K562 (cell line): ENCODE measurements at regions not wholly inside any gene's neighbourhood (a gene's known extent, or its start where the extent isn't known, plus 50 kb on each side); places are given as distances from the start of the nearest gene placed in this dataset.

Experiments used
- ATAC-seq: fragments of 200-7000 bp; cut with Tn5 transposase; 3 replicates; pipeline ENCODE4 v1.9.1; 2020; ENCODE audit warnings: moderate library complexity
- BruUV-seq: library from RNA; stranded (reverse); fragments of 400-500 nt; replicated peaks from 2 replicates; lab custom pipeline; 2021; lab: Mats Ljungman, UMichigan
- CTCF ChIA-PET: fragments of 300-600 bp; formaldehyde crosslinking; extraction: SDS; loops from one replicate; lab custom pipeline; 2021; ENCODE audit warnings: low intra/inter-chr PET ratio; lab: Yijun Ruan, JAX
- POLR2A ChIA-PET: fragments of 300-600, 350-650 bp; sonication (Branson Sonifier 250); formaldehyde crosslinking; extraction: SDS; loops from one replicate; lab custom pipeline; 2021; ENCODE audit warnings: antibody characterized with exemption, inconsistent platforms; lab: Yijun Ruan, JAX
- DNase-seq, 4 experiments: peaks; one replicate each; pipeline versions ENCODE4 v3.0.0 to v3.0.0-alpha.2; 2011 to 2018; ENCODE audit warnings: low spot score in 3 of 4, mixed read lengths in 3 of 4; ENCODE audit errors: extremely low read depth in 1 of 4
- FAIRE-seq: peaks from 2 replicates; lab custom pipeline; 2011; peaks lifted over from hg19 to GRCh38; lab: Jason Lieb, UNC
- H2AFZ ChIP-seq: 2 replicates; pipeline ENCODE4 v1.6.0; 2011; ENCODE audit warnings: low read depth, low read length, control low read depth, inconsistent platforms
- H3K27ac ChIP-seq: fragments of 200-600 bp; 3 replicates; pipeline ENCODE4 v1.8.0; 2011; ENCODE audit warnings: low read depth, mild to moderate bottlenecking, control low read depth, inconsistent platforms, low read length, moderate library complexity, mixed read lengths; ENCODE audit errors: extremely low read depth
- H3K27me3 ChIP-seq, 2 experiments: fragments of 300-600 bp in 1 of 2; 2 replicates in 1 of 2; 3 replicates in 1 of 2; pipeline versions ENCODE4 v1.6.0 to v1.8.0; 2011; ENCODE audit warnings: inconsistent platforms in 2 of 2, low read length in 2 of 2, mild to moderate bottlenecking in 1 of 2, mixed read lengths in 1 of 2, moderate library complexity in 1 of 2; ENCODE audit not compliant: control insufficient read depth in 2 of 2, insufficient read depth in 2 of 2
- H3K36me3 ChIP-seq: fragments of 300-600 bp; 3 replicates; pipeline ENCODE4 v1.8.0; 2011; ENCODE audit warnings: mild to moderate bottlenecking, low read length, inconsistent platforms; ENCODE audit not compliant: control insufficient read depth, insufficient read depth
- H3K4me1 ChIP-seq, 2 experiments: fragments of 200-600 bp in 1 of 2; replicated peaks in 1 of 2; 2 replicates in 1 of 2; 3 replicates in 1 of 2; pipeline versions ENCODE4 v1.5.1 to v1.8.0; 2011; ENCODE audit warnings: inconsistent platforms in 2 of 2, low read length in 2 of 2, mild to moderate bottlenecking in 1 of 2, mixed read lengths in 1 of 2, moderate library complexity in 1 of 2; ENCODE audit not compliant: control insufficient read depth in 2 of 2, insufficient read depth in 2 of 2
- H3K4me2 ChIP-seq: 2 replicates; pipeline ENCODE4 v1.6.1; 2011; ENCODE audit warnings: low read length, control low read depth, inconsistent platforms, mixed read lengths; ENCODE audit not compliant: insufficient read depth
- H3K4me3 ChIP-seq: fragments of 200-600 bp; sonication (generic), shearing (Covaris generic); 2 replicates; pipeline ENCODE4 v1.5.1; 2016; ENCODE audit warnings: control low read depth, inconsistent platforms
- H3K79me2 ChIP-seq: fragments of 200-600 bp; 3 replicates; pipeline ENCODE4 v1.8.0; 2011; ENCODE audit warnings: low read length, inconsistent platforms; ENCODE audit not compliant: control insufficient read depth, insufficient read depth
- H3K9ac ChIP-seq, 2 experiments: 2 replicates each; pipeline versions ENCODE4 v1.6.0 to v1.6.1; 2011; ENCODE audit warnings: low read depth in 2 of 2, low read length in 2 of 2, control low read depth in 1 of 2, inconsistent platforms in 1 of 2, mild to moderate bottlenecking in 1 of 2, mixed read lengths in 1 of 2; ENCODE audit not compliant: insufficient read depth in 1 of 2
- H3K9me1 ChIP-seq: one replicate; pipeline ENCODE4 v1.6.0; 2011; ENCODE audit warnings: inconsistent platforms, mild to moderate bottlenecking, low read length, moderate library complexity; ENCODE audit not compliant: control insufficient read depth, insufficient read depth
- H3K9me3 ChIP-seq: replicated peaks from 2 replicates; pipeline ENCODE4 v1.5.1; 2011; ENCODE audit warnings: low read depth, low read length, inconsistent platforms; ENCODE audit not compliant: control insufficient read depth, insufficient read depth
- H4K20me1 ChIP-seq: replicated peaks from 2 replicates; pipeline ENCODE4 v1.6.1; 2011; ENCODE audit warnings: low read length, inconsistent platforms, mixed read lengths; ENCODE audit not compliant: control insufficient read depth, insufficient read depth
- BRF1 ChIP-seq: IDR thresholded peaks from 3 replicates; pipeline ENCODE4 v1.6.1; 2011; ENCODE audit warnings: borderline replicate concordance, mild to moderate bottlenecking; ENCODE audit not compliant: insufficient read length; ENCODE audit errors: extremely low read depth
- SMAD3 ChIP-seq: fragments of 450-650 bp; formaldehyde crosslinking; conservative IDR thresholded peaks from 2 replicates; pipeline ENCODE4 v1.4.0; 2020; ENCODE audit warnings: mild to moderate bottlenecking
- ZNF584 ChIP-seq: fragments of 200-800 bp; sonication (Bioruptor generic); IDR thresholded peaks from 2 replicates; pipeline ENCODE4 v1.6.1; 2016; ENCODE audit warnings: low read depth, mild to moderate bottlenecking, missing genetic modification characterization, missing compliant biosample characterization
- WGBS: fragments of 100-300 bp; shearing (Covaris generic); methylation state at CpG from one replicate; pipeline ENCODE4 v1.1.6; 2016; ENCODE audit warnings: low coverage, mixed read lengths; ENCODE audit not compliant: insufficient coverage; ENCODE audit errors: missing lambda C conversion rate; 5-methylcytosine and 5-hydroxymethylcytosine counted together
- in situ Hi-C: fragments of 300-500 bp; cut with MboI; formaldehyde crosslinking; loops from 4 replicates; pipeline ENCODE4 v1.15.0; 2018; ENCODE audit warnings: inconsistent platforms, mixed read lengths
- intact Hi-C: fragments of 100-400 bp; cut with micrococcal nuclease; formaldehyde crosslinking; loops from 2 replicates; pipeline ENCODE4 v1.14.2; 2022
- TF ChIP-seq, protein P1 (sequence below): fragments of 250-450 bp; sonication (Bioruptor Pico); IDR thresholded peaks from 2 replicates; pipeline ENCODE4 v1.5.0; 2021; ENCODE audit warnings: mild to moderate bottlenecking, borderline replicate concordance

DNA sequence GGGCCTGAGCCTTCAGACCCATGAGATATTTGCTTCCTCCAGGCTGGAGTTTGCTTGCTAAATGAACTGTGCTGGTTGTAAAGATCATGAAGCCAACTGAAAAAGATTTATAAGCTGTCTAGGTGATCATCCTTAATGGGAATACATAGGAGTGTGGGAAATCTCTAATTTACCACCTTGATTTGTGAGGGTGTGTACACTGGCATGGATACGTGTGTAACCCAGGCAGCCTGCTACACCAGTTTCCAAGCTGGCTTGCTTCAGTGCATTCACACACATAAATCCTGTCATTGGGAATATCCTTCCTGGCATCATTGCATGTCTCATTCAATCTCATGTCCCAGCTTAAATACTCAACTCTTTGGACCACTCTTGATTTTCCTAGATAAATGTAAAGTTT lies 57.6 kb upstream of the GNG12 start:
- H3K9me3 ChIP-seq = no peaks in the 10 kb centered on the region
- no peak overlapping the region for H3K9ac ChIP-seq
- H3K36me3 ChIP-seq = no peaks in the 10 kb centered on the region
- H3K79me2 ChIP-seq = no peaks in the 10 kb centered on the region
- no peak overlapping the region for H3K4me3 ChIP-seq
- H4K20me1 ChIP-seq = no peaks in the 10 kb centered on the region
- POLR2A ChIA-PET = no interaction called here
- FAIRE-seq (no peak), DNase-seq (no peak), ATAC-seq (no peak)
- intact Hi-C loops (no loop called here), in situ Hi-C loops (no loop called here)
- no peak overlapping the region for H3K27ac ChIP-seq
- H3K4me1 ChIP-seq = peaks cover 0 to 24% of the 10 kb centered on the region in 2 experiments; a peak in 3 of 5 replicates
- no peaks in the 10 kb centered on the region for H3K9me1 ChIP-seq
- BruUV-seq = no TSS peak
- CTCF ChIA-PET = no interaction called here
- peak overlapping the region; percentile 16; the same call in 1 of the 2 replicates for H2AFZ ChIP-seq
- H3K27me3 ChIP-seq = no peaks in the 10 kb centered on the region
- no peak overlapping the region for H3K4me2 ChIP-seq
- no peak for TF ChIP-seq SMAD3 (CRISPR knock-in tag)
- TF ChIP-seq, protein P1, sequence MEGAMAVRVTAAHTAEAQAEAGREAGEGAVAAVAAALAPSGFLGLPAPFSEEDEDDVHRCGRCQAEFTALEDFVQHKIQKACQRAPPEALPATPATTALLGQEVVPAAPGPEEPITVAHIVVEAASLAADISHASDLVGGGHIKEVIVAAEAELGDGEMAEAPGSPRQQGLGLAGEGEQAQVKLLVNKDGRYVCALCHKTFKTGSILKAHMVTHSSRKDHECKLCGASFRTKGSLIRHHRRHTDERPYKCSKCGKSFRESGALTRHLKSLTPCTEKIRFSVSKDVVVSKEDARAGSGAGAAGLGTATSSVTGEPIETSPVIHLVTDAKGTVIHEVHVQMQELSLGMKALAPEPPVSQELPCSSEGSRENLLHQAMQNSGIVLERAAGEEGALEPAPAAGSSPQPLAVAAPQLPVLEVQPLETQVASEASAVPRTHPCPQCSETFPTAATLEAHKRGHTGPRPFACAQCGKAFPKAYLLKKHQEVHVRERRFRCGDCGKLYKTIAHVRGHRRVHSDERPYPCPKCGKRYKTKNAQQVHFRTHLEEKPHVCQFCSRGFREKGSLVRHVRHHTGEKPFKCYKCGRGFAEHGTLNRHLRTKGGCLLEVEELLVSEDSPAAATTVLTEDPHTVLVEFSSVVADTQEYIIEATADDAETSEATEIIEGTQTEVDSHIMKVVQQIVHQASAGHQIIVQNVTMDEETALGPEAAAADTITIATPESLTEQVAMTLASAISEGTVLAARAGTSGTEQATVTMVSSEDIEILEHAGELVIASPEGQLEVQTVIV = no peak
- no peak for TF ChIP-seq BRF1
- TF ChIP-seq ZNF584 (CRISPR knock-in tag) = 0 out of 2 replicates have a peak, but pooled peaks have one; percentile 55
- 76% methylated on average over 1 of the region's 1 CpG for WGBS
